Testis (tissue), 2 donors: ENCODE measurements at regions not wholly inside any gene's neighbourhood (a gene's known extent, or its start where the extent isn't known, plus 50 kb on each side); places are given as distances from the start of the nearest gene placed in this dataset.

Experiments
- DNase-seq: peaks from one replicate; pipeline ENCODE4 v3.0.0-alpha.2; 2019
- H3K27ac ChIP-seq, 2 donors: fragments of 200-600 bp; sonication (generic); one replicate each; pipeline ENCODE4 v1.5.1; 2019
- H3K27me3 ChIP-seq: fragments of 200-600 bp; sonication (generic); one replicate; pipeline ENCODE4 v1.5.1; 2019
- H3K36me3 ChIP-seq: fragments of 200-600 bp; sonication (generic); one replicate; pipeline ENCODE4 v1.5.1; 2017; ENCODE audit warnings: low read depth; ENCODE audit errors: missing control alignments
- H3K4me1 ChIP-seq: fragments of 200-600 bp; sonication (generic); one replicate; pipeline ENCODE4 v1.5.1; 2019
- H3K4me3 ChIP-seq, 2 donors: fragments of 200-600 bp; sonication (generic); one replicate each; pipeline ENCODE4 v1.5.1; 2017 to 2019
- H3K9me3 ChIP-seq: fragments of 200-600 bp; sonication (generic); one replicate; pipeline ENCODE4 v1.5.1; 2017
- POLR2A ChIP-seq: fragments of 450-650 bp; IDR thresholded peaks from one replicate; pipeline ENCODE4 v1.6.1; 2017; ENCODE audit warnings: antibody characterized with exemption, mild to moderate bottlenecking, moderate library complexity
- WGBS, 2 donors: methylation state at CpG; one replicate each; pipeline ENCODE4 v1.1.5; 2018; 5-methylcytosine and 5-hydroxymethylcytosine counted together
- intact Hi-C: fragments of 100-400 bp; cut with DNase I; formaldehyde crosslinking; loops from one replicate; pipeline ENCODE4 v1.15.1; 2023; ENCODE audit warnings: low total_unique reads
- TF ChIP-seq, protein P1 (sequence below), 3 experiments: fragments of 450-650 bp in 2 of 3; fragments of 200-600 bp in 1 of 3; sonication (generic) in 1 of 3; IDR thresholded peaks; one replicate each; pipeline ENCODE4 v1.5.1; 2016 to 2019; ENCODE audit warnings: antibody characterized with exemption in 3 of 3, mild to moderate bottlenecking in 2 of 3, moderate library complexity in 1 of 3

DNA sequence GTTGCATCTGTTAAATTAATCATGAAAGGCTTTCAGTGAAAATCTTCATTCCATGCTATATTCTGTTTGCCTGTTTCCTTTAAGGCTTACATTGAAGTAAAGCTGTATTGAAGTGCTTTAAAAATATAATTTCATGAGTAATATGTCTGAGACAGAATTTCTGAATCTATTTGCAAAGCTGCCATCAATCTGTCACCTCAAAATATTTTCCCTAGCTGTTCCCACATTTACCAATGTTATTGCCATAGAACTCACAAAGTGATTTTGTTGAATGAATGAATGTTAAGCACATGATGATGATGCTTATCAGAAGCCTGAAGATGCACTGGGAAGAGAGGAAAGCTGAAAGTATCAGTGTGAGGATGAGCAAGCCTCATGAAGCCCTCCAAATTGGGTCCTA is 115.8 kb downstream of the NHLRC3 start:
- Histone ChIP-seq H3K27me3 (no peaks in the 10 kb centered on the region), H3K9me3 (no peaks in the 10 kb centered on the region), H3K4me3 (no peak overlapping the region), H3K36me3 (no peaks in the 10 kb centered on the region), H3K4me1 (no peaks in the 10 kb centered on the region), H3K27ac (no peak overlapping the region)
- no peak for DNase-seq
- TF ChIP-seq, protein P1, sequence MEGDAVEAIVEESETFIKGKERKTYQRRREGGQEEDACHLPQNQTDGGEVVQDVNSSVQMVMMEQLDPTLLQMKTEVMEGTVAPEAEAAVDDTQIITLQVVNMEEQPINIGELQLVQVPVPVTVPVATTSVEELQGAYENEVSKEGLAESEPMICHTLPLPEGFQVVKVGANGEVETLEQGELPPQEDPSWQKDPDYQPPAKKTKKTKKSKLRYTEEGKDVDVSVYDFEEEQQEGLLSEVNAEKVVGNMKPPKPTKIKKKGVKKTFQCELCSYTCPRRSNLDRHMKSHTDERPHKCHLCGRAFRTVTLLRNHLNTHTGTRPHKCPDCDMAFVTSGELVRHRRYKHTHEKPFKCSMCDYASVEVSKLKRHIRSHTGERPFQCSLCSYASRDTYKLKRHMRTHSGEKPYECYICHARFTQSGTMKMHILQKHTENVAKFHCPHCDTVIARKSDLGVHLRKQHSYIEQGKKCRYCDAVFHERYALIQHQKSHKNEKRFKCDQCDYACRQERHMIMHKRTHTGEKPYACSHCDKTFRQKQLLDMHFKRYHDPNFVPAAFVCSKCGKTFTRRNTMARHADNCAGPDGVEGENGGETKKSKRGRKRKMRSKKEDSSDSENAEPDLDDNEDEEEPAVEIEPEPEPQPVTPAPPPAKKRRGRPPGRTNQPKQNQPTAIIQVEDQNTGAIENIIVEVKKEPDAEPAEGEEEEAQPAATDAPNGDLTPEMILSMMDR (IDR thresholded peaks at IDR 0.05), result no peak
- TF ChIP-seq POLR2A, result no peak
- intact Hi-C loops, result no loop called here

DNA sequence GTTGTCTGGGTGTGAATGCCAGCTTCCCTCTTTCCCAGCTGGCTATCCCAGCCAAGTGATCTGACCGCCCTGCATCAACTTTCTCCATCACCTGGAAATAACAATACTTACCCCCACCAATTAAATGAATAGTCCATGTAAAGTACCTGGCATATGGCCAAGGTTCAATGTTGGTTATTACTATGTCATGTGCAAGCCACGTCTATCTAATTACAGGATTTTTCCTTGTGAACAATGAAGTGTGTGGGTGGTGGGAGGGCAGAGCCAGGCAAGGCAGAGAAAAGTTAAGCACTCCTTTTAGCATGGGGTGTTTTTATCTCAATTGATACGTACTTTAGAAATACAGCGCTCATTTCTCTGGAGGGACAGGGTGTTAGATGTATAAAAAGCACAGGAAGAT is 121.1 kb downstream of the NHLRC3 start:
- H3K9me3 ChIP-seq, result no peaks in the 10 kb centered on the region
- no peaks in the 10 kb centered on the region for H3K4me1 ChIP-seq
- H3K27me3 ChIP-seq, result no peaks in the 10 kb centered on the region
- intact Hi-C loops, result no loop called here
- 40 to 47% methylated on average over 4 of the region's 4 CpGs for WGBS, 2 donors
- no peak for DNase-seq
- H3K36me3 ChIP-seq, result no peaks in the 10 kb centered on the region
- no peak overlapping the region for H3K27ac ChIP-seq
- no peak overlapping the region for H3K4me3 ChIP-seq
- TF ChIP-seq POLR2A, result no peak

DNA sequence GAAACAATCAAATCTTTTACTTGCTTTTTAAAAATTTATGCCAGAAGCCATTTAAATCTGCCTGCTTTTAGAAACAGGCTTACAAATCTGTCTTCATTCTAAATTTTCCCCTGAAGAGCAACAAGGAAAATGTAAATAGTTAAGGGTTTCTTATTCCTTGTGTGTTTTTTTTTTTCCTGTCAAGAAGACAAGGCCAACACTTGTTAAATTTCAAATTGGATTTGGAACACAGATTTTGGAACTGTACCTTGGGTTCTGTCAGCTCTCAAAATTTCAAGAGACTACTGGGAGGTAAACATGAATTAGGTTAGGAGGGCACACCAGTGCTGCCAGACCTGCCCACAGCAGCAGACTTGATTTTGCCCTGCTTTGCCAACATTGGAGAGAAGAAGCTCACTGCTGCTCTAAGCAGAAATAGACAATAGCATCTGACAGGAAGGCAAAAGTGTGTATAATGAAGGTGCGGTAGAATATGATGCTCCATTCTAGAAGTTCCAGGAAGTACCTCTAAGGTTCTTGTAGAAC is 121.7 kb downstream of the NHLRC3 start:
- intact Hi-C loops, result no loop called here
- Histone ChIP-seq H3K4me3 (no peak overlapping the region), H3K27me3 (no peaks in the 10 kb centered on the region), H3K4me1 (no peaks in the 10 kb centered on the region), H3K9me3 (no peaks in the 10 kb centered on the region), H3K36me3 (no peaks in the 10 kb centered on the region), H3K27ac (no peak overlapping the region)
- no peak for DNase-seq
- 95 to 98% methylated on average over 1 of the region's 1 CpG for WGBS, 2 donors
- TF ChIP-seq POLR2A, result no peak
- TF ChIP-seq, protein P1 (IDR thresholded peaks at IDR 0.05), result no peak

DNA sequence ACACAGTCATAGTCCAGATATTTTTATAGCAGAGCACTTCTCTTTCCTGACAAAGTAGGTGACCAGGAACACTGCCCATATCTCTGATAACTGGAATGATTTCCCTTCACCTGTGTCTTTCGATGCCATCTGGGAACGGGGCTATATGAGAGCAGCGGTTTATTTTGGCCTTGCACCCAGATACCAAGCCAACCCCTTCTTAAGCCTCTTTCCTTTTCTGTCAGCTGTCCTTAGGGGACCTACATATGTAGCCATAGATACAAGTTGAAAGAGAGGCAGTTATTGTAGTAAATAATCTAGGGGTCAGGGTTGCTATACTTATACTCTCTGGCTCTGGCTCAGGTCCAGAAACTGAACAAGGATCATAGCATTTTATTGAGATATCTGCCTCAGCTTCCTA is 128.8 kb downstream of the NHLRC3 start:
- TF ChIP-seq, protein P1 (IDR thresholded peaks at IDR 0.05), result no peak
- no peak for TF ChIP-seq POLR2A
- 59 to 64% methylated on average over 3 of the region's 3 CpGs for WGBS, 2 donors
- Histone ChIP-seq H3K4me3 (no peak overlapping the region), H3K4me1 (no peaks in the 10 kb centered on the region), H3K27ac (no peak overlapping the region), H3K9me3 (no peaks in the 10 kb centered on the region), H3K27me3 (no peaks in the 10 kb centered on the region), H3K36me3 (no peaks in the 10 kb centered on the region)
- intact Hi-C loops, result no loop called here
- DNase-seq, result no peak

DNA sequence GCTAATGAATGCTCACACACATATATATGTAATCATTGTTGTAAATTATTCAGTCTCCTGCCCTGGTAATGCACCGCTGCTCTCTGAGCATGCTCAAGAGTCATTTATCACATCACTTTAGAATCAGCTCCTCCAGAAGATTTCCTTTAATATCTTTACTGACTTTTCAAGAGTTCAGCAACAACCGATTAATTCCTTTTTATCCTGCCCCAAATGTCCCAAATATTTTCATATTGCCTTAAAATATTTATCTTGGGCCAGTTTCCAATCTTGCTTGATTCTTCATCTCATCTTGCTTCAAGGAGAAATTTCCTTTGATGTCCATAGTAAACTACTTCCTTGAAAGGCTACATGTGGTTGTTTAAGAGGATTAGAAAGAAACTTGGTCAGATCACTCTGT is 132.5 kb downstream of the NHLRC3 start:
- intact Hi-C loops, result no loop called here
- no peaks in the 10 kb centered on the region for H3K9me3 ChIP-seq
- H3K4me1 ChIP-seq, result no peaks in the 10 kb centered on the region
- no peaks in the 10 kb centered on the region for H3K36me3 ChIP-seq
- no peaks in the 10 kb centered on the region for H3K27me3 ChIP-seq
- H3K4me3 ChIP-seq, result no peak overlapping the region
- no peak overlapping the region for H3K27ac ChIP-seq
- no peak for DNase-seq
- TF ChIP-seq, protein P1 (IDR thresholded peaks at IDR 0.05), result no peak
- TF ChIP-seq POLR2A, result no peak
- WGBS, 2 donors, result 59 to 63% methylated on average over 2 of the region's 2 CpGs
